ES-I3 (cell line): ENCODE measurements at regions not wholly inside any gene's neighbourhood (a gene's known extent, or its start where the extent isn't known, plus 50 kb on each side); places are given as distances from the start of the nearest gene placed in this dataset.
"Not testable (repeated sequence)": the region's sequence is repeated elsewhere in the genome, so short reads cannot be mapped to it uniquely, and the experiment has no call there.

Source experiments
- H3K36me3 ChIP-seq: 2 replicates; pipeline ENCODE4 v1.6.1; 2013; ENCODE audit warnings: mild to moderate bottlenecking, low read length, control low read depth, moderate library complexity; ENCODE audit not compliant: insufficient read depth
- H3K4me1 ChIP-seq: 2 replicates; pipeline ENCODE4 v1.6.1; 2013; ENCODE audit warnings: mild to moderate bottlenecking, control low read depth, low read length; ENCODE audit not compliant: insufficient read depth
- H3K9ac ChIP-seq: 2 replicates; pipeline ENCODE4 v1.6.1; 2013; ENCODE audit warnings: low read depth, mild to moderate bottlenecking, low read length, moderate library complexity
- H3K9me3 ChIP-seq: 2 replicates; pipeline ENCODE4 v1.6.1; 2013; ENCODE audit warnings: mild to moderate bottlenecking, low read length, moderate library complexity; ENCODE audit not compliant: control insufficient read depth, insufficient read depth

- not testable (repeated sequence) for H3K9me3 ChIP-seq, H3K4me1 ChIP-seq, H3K36me3 ChIP-seq, H3K9ac ChIP-seq
Measured at GRCh38 chr20:29885282-29886185, 1371.9 kb upstream of the DEFB115 start.

GRCh38 chr20:29891555-29891954 is 1365.9 kb upstream of the DEFB115 start:
- H3K9ac ChIP-seq, H3K4me1 ChIP-seq, H3K36me3 ChIP-seq, H3K9me3 ChIP-seq: not testable (repeated sequence)
